ENCODE measurements at regions not wholly inside any gene's neighbourhood (a gene's known extent, or its start where the extent isn't known, plus 50 kb on each side); places are given as distances from the start of the nearest gene placed in this dataset.
"Not testable (repeated sequence)": the region's sequence is repeated elsewhere in the genome, so short reads cannot be mapped to it uniquely, and the experiment has no call there.

- no peak for DNase-seq
These were observed 1052.6 kb upstream of the DDX18 start for GRCh38 chr2:116761864-116762263.

- DNase-seq = no peak
These were observed 1045.0 kb upstream of the DDX18 start for GRCh38 chr2:116769514-116769913.

- DNase-seq = no peak
These were observed 1037.9 kb upstream of the DDX18 start for GRCh38 chr2:116776556-116776955.

GRCh38 chr2:116787848-116788247 lies 1026.6 kb upstream of the DDX18 start:
- DNase-seq = no peak

GRCh38 chr2:116802671-116803070 lies 1011.8 kb upstream of the DDX18 start:
- no peak for DNase-seq

- DNase-seq = no peak
These were observed 1009.6 kb upstream of the DDX18 start for GRCh38 chr2:116804901-116805300.

GRCh38 chr2:116806505-116806904 lies 1008.0 kb upstream of the DDX18 start:
- not testable (repeated sequence) for DNase-seq

GRCh38 chr2:116809109-116809508 lies 1005.4 kb upstream of the DDX18 start:
- DNase-seq = no peak

- no peak for DNase-seq
These were observed 1004.4 kb upstream of the DDX18 start for GRCh38 chr2:116810071-116810470.

GRCh38 chr2:116810645-116811044 lies 1003.8 kb upstream of the DDX18 start:
- no peak for DNase-seq

GRCh38 chr2:116819355-116819754 lies 995.1 kb upstream of the DDX18 start:
- DNase-seq = no peak

- DNase-seq = no peak
These were observed 993.5 kb upstream of the DDX18 start for GRCh38 chr2:116820986-116821385.

GRCh38 chr2:116829543-116829942 lies 984.9 kb upstream of the DDX18 start:
- DNase-seq = not testable (repeated sequence)

GRCh38 chr2:116832148-116832547 lies 982.3 kb upstream of the DDX18 start:
- DNase-seq = no peak

GRCh38 chr2:116833052-116833451 lies 981.4 kb upstream of the DDX18 start:
- DNase-seq = no peak

GRCh38 chr2:116842164-116842563 lies 972.3 kb upstream of the DDX18 start:
- DNase-seq = peak in 1 of 58 donors; percentile 1

- no peak for DNase-seq
These were observed 954.8 kb upstream of the DDX18 start for GRCh38 chr2:116859708-116860107.

GRCh38 chr2:116874021-116874420 lies 940.5 kb upstream of the DDX18 start:
- no peak for DNase-seq

GRCh38 chr2:116877274-116877673 lies 937.2 kb upstream of the DDX18 start:
- DNase-seq = no peak

- DNase-seq = no peak
These were observed 936.5 kb upstream of the DDX18 start for GRCh38 chr2:116877944-116878343.

GRCh38 chr2:116879650-116880160 lies 934.8 kb upstream of the DDX18 start:
- DNase-seq = no peak

- no peak for DNase-seq
These were observed 923.3 kb upstream of the DDX18 start for GRCh38 chr2:116891191-116891590.

- no peak for DNase-seq
These were observed 903.0 kb upstream of the DDX18 start for GRCh38 chr2:116911540-116911939.

- DNase-seq = no peak
These were observed 898.8 kb upstream of the DDX18 start for GRCh38 chr2:116915673-116916072.
